HG03442 (cell line): ENCODE measurements at regions not wholly inside any gene's neighbourhood (a gene's known extent, or its start where the extent isn't known, plus 50 kb on each side); places are given as distances from the start of the nearest gene placed in this dataset.

Experiments
- ATAC-seq: cut with Tn5 transposase; IDR thresholded peaks from one replicate; pipeline ENCODE4 v1.9.1; 2021; ENCODE audit warnings: mild to moderate bottlenecking, moderate library complexity; ENCODE audit not compliant: unreplicated experiment

- ATAC-seq, result no peak
These were observed 75.4 kb upstream of the ARHGEF7 start for GRCh38 chr13:111039735-111040134.

DNA sequence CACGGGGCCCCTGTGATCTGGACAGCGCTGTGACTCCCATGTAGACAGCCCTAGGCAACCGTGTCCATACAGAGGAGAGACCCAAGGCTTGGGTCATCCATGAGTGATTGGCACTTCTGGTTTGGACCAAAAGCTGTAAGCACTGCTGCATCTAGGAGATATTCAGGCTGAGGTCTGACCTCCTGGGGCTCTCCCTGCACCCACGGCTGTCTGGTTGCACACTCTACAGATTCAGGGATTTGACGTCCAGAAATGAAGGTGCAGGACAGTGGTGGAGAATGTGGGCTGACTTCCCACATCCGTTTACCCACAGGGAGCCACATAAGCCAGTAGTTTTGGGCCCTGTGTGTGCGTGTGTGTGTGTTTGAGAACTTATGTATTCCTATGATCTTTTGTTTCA is 76.2 kb upstream of the ARHGEF7 start:
- no peak for ATAC-seq

- no peak for ATAC-seq
These were observed 77.2 kb upstream of the ARHGEF7 start for GRCh38 chr13:111037927-111038326.

DNA sequence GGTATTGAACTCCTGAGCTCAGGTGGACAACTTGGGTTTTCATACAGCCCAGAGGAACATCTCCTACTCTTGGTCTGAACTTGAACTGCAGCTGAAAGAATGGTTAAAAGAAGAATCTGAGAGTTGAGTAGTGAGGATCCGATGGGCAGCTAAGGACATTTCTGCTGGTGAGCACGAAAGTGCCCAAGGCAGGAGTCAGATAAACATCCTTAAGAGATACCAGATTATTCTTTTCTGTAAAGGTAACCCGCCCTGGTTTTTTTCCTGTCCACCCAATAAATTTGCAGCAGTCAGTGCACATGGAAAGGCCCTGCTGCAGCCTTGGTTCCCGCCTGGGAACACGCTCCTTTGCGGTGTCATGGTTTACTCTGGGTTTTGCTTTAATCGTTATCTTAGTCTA is 78.4 kb upstream of the ARHGEF7 start:
- ATAC-seq, result no peak

DNA sequence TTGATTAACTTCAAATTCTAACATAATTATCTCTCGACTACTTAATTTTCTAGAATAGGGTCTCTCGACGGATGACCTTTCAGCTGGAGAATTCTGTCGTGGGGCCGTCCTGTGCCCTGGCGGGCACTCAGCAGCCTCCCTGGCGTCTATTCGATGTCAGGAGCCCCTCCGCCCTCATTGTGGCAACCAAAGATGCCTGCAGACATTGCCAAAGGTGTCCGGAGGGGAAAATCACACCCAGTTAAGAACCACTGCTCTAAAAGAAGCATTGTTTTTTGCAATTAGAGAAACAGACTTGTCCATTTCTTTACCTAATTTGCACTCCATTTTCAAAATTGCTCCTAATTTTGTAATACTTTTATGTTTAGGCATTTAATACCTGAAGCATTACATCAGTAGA is 79.2 kb upstream of the ARHGEF7 start:
- ATAC-seq, result no peak

DNA sequence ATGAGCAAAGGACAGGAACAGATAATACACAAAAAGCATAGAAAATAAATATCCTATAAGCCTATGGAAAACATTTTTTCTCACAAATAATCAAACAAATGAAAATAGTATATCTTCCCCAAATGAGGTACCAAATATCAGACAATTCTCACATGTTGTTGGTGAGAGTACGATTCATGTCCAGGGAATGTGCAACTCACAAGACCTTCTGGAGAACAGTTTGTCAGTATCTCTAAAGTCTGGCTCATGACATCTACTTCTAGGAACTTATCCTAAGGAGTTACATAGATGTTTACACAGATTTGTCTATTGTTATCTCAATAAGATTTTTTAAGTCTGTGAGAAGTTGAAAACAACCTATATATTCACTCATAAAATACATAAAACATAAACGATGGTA is 80.3 kb upstream of the ARHGEF7 start:
- no peak for ATAC-seq

DNA sequence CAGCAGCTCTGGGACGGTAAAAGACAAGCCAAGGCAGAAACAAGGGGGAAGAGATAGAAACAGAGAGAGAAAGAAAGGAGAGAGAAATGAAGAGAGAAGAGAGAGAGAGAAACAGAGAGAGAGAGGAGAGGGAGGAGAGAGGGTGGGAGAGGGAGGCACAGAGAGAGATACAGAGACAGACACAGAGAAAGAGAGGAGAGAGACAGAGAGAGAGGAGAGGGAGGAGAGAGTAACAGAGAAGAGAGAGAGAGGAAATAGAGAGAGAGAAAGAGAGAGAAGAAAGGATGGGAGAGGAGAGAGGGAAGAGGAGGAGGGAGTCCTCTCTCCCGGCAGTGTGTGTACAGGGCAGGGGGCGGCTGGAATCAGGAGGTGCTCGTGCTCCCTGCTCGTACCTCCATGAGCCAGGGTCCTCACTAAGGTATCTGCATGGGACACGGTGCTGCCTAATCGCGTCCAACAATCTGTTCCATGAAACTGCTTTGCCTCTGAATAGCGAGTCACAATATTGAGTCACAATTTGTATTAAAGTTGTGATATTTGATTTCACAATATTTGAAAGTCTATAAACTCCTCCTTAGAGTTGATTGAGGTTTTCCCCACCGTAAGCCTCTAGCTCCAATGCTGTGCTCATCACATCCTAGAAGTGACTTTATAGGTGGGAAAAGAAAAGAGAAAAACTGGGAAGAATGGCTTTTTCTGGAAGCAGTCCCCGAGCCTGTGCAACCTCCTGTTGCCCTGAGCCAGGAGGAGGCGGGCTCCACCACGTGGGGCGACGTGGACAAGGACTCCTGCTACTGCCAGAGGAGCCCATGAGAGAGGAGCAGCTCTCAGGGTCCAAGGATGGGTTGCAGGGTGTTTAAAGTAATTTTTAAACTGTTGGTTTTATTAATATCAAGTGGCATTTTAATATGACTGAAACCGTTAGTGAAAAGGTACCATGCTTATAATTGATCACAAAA is 81.7 kb upstream of the ARHGEF7 start:
- no peak for ATAC-seq

- ATAC-seq, result no peak
These were observed 83.6 kb upstream of the ARHGEF7 start for GRCh38 chr13:111031531-111031961.

- no peak for ATAC-seq
These were observed 85.0 kb upstream of the ARHGEF7 start for GRCh38 chr13:111029957-111030609.

- no peak for ATAC-seq
These were observed 87.4 kb upstream of the ARHGEF7 start for GRCh38 chr13:111027458-111028439.

DNA sequence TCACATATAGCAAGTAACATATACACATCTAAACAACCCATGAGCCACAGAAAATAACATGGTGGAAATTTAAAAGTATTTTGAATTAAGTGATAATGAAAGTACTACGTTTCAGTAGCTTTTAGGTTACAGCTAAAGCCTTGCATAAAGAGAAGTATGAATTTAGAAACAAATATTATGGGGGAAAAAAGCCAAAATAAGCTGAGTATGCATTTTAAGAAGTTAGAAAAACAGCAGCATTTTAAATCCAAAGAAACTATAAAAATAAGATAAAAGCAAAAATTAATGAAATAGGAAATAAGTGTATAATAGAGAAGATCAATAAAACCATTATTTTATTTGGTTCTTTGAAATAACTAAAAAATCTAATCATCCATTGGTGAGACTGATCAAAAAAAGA is 89.8 kb upstream of the ARHGEF7 start:
- ATAC-seq, result no peak

DNA sequence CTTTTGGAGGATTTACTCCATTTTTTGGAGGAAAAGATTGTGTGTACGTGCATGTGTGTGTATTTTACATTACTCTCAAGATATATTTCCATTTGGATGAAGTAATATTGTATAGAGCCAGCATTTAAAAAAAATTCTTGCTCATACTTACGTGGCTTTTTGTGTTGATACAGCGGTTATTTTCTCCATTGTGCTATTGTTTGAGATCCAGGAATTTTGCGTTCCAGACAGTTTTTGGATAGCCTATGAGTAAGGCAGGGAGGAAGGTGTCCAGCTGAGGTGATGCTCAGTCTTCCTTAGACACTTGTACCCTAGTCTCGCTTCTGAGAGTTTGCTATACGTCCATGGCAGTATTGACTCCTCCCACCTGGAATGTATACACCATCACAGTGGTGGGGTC is 92.2 kb upstream of the ARHGEF7 start:
- ATAC-seq, result no peak

DNA sequence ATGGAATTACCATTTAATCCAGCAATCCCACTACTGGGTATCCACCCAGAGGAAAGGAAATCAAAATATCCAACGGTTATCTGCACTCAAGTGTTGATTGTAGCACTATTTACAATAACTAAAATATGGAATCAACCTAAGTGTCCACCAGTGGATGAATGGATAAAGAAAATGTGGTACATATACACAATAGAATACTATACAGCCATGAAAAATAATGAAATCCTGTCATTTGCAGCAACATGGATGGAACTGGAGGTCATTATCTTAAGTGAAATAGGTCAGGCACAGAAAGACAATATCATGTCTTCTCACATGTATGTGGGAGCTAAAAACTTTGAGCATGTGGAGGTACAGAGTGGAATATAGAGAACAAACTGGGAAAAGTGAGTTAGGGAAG is 92.9 kb upstream of the ARHGEF7 start:
- no peak for ATAC-seq

DNA sequence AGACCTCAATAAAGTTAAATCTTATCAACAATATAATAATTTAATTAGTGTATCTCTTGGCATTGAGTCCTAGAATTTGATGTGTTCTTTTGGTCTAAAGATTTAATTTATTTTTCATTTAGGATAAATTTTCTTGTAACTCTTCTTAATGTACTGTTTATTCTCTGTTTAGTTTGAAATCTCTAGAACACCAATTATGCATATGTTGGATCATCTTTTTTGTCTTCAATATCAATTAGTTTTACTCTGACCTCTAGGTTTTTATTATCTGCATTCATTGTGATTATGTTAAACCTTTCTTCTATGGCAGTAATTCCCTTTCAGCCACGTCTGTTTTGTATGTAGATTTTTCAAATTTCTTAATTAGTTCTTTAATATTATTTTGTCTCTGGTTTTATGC is 93.8 kb upstream of the ARHGEF7 start:
- no peak for ATAC-seq

DNA sequence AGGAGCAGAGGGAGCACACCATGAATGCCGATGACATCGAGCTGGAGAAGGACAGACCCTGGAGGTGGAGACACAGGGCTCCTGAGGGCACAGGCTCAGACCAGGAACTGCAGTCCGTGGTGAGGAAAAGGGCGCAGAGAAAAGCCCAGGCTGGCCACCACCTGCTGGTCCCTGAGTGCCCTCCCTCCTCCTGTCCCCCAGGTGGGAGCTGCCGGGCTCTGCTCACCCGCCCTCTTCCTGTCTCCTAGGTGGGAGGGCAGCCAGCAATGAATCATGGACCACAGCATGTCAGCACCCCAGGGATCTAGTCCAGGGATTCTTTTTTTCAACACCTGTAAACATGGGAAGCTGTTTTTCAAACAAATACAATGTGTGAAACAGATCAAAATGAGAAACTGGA is 94.6 kb upstream of the ARHGEF7 start:
- no peak for ATAC-seq

- no peak for ATAC-seq
These were observed 95.1 kb upstream of the ARHGEF7 start for GRCh38 chr13:111020021-111020420.

GRCh38 chr13:111017755-111018459 is 97.2 kb upstream of the ARHGEF7 start:
- no peak for ATAC-seq

- no peak for ATAC-seq
These were observed 98.3 kb upstream of the ANKRD10 start for GRCh38 chr13:111013196-111013595.

GRCh38 chr13:111011899-111012298 is 97.0 kb upstream of the ANKRD10 start:
- ATAC-seq, result no peak

GRCh38 chr13:111008351-111008750 is 93.5 kb upstream of the ANKRD10 start:
- ATAC-seq, result no peak
